PC-3 (cell line): ENCODE measurements at regions not wholly inside any gene's neighbourhood (a gene's known extent, or its start where the extent isn't known, plus 50 kb on each side); places are given as distances from the start of the nearest gene placed in this dataset.

Source experiments
- CTCF ChIP-seq: fragments of 300-600 bp; sonication (generic); conservative IDR thresholded peaks from 2 replicates; pipeline ENCODE4 v1.5.1; 2017; ENCODE audit warnings: antibody characterized with exemption, low read depth, mild to moderate bottlenecking, low read length
- EZH2 ChIP-seq: fragments of 300-600 bp; sonication (generic); IDR thresholded peaks from one replicate; pipeline ENCODE4 v1.6.1; 2017; ENCODE audit warnings: antibody characterized with exemption, mild to moderate bottlenecking, low read length; ENCODE audit not compliant: unreplicated experiment

GRCh38 chrX:45775468-45775867 lies 574.8 kb upstream of the DIPK2B start:
- no peak for TF ChIP-seq EZH2
- no peak for TF ChIP-seq CTCF
